HCT116 (cell line): ENCODE measurements at regions not wholly inside any gene's neighbourhood (a gene's known extent, or its start where the extent isn't known, plus 50 kb on each side); places are given as distances from the start of the nearest gene placed in this dataset.

ENCODE experiments used
- CTCF ChIP-seq, 3 experiments: fragments of 200-600 bp in 1 of 3; sonication (generic) in 1 of 3; IDR thresholded peaks in 2 of 3; conservative IDR thresholded peaks in 1 of 3; 2 replicates each; pipeline ENCODE4 v1.5.1; 2012 to 2017; ENCODE audit warnings: low read depth in 2 of 3, low read length in 2 of 3, antibody characterized with exemption in 1 of 3, borderline replicate concordance in 1 of 3, control low read depth in 1 of 3, mild to moderate bottlenecking in 1 of 3, mixed read lengths in 1 of 3, mixed run types in 1 of 3, moderate library complexity in 1 of 3; ENCODE audit not compliant: insufficient read depth in 1 of 3
- EZH2 ChIP-seq: fragments of 200-600 bp; sonication (generic); IDR thresholded peaks from 2 replicates; pipeline ENCODE4 v1.6.1; 2017; ENCODE audit warnings: antibody characterized with exemption, mixed run types
- EZH2phosphoT487 ChIP-seq: fragments of 200-600 bp; IDR thresholded peaks from 2 replicates; pipeline ENCODE4 v1.6.1; 2018; ENCODE audit warnings: antibody characterized with exemption, borderline replicate concordance
- MAX ChIP-seq: IDR thresholded peaks from 2 replicates; pipeline ENCODE4 v1.6.1; 2012
- POLR2A ChIP-seq: IDR thresholded peaks from 2 replicates; pipeline ENCODE4 v1.7.0; 2011; ENCODE audit warnings: borderline replicate concordance; ENCODE audit not compliant: insufficient read depth, insufficient read length; ENCODE audit errors: extremely low read depth
- POLR2AphosphoS5 ChIP-seq: IDR thresholded peaks from 2 replicates; pipeline ENCODE4 v1.6.1; 2011; ENCODE audit warnings: mild to moderate bottlenecking, low read depth, low read length, moderate library complexity
- SP1 ChIP-seq: IDR thresholded peaks from 2 replicates; pipeline ENCODE4 v1.6.1; 2012; ENCODE audit warnings: low read depth
- YY1 ChIP-seq: IDR thresholded peaks from 2 replicates; pipeline ENCODE4 v1.6.1; 2011; ENCODE audit warnings: low read length, low read depth, moderate library complexity, mild to moderate bottlenecking; ENCODE audit not compliant: insufficient replicate concordance; ENCODE audit errors: extremely low read depth

- TF ChIP-seq CTCF (IDR thresholded peaks at IDR 0.05 in 2 of 3, conservative IDR thresholded peaks at IDR 0.05 in 1 of 3; ENCODE audit: borderline replicate concordance in 1 of 3, insufficient read depth in 1 of 3, low read depth in 2 of 3, low read length in 2 of 3): no peak
- TF ChIP-seq POLR2A: no peak
- TF ChIP-seq EZH2phosphoT487: no peak
- TF ChIP-seq SP1: no peak
- no peak for TF ChIP-seq EZH2
- TF ChIP-seq MAX: no peak
- TF ChIP-seq POLR2AphosphoS5: no peak
- no peak for TF ChIP-seq YY1
These were observed 321.6 kb downstream of the BCL11B start for GRCh38 chr14:98950353-98950895.
